ENCODE measurements at regions not wholly inside any gene's neighbourhood (a gene's known extent, or its start where the extent isn't known, plus 50 kb on each side); places are given as distances from the start of the nearest gene placed in this dataset.

DNA sequence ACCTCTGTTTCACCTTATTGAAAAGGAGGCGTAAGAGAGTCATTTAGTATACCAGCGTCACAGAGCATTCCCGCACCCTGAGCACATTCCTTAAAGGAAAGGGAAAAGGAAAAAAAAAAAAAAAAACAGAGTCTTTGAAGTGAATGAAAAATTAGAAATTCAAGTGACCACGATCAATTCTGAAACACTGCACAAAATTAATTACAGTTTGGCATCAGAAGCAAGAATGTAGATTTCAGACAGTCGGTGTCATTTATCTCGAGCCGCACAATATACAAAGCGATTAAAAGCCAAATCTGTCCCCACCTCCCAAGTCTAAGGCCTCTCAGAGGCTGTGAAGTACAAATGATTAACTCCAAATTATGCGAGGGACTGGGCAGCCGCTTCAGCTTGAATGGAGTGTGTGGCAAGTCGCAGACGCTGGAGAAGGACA, 173.7 kb upstream of the ZNF507 start:
- no peak overlapping the region for H3K27ac ChIP-seq
- no peak for TF ChIP-seq ZFX (IDR thresholded peaks at IDR 0.05; ENCODE audit: borderline replicate concordance)
- TF ChIP-seq, protein P1, sequence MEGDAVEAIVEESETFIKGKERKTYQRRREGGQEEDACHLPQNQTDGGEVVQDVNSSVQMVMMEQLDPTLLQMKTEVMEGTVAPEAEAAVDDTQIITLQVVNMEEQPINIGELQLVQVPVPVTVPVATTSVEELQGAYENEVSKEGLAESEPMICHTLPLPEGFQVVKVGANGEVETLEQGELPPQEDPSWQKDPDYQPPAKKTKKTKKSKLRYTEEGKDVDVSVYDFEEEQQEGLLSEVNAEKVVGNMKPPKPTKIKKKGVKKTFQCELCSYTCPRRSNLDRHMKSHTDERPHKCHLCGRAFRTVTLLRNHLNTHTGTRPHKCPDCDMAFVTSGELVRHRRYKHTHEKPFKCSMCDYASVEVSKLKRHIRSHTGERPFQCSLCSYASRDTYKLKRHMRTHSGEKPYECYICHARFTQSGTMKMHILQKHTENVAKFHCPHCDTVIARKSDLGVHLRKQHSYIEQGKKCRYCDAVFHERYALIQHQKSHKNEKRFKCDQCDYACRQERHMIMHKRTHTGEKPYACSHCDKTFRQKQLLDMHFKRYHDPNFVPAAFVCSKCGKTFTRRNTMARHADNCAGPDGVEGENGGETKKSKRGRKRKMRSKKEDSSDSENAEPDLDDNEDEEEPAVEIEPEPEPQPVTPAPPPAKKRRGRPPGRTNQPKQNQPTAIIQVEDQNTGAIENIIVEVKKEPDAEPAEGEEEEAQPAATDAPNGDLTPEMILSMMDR (IDR thresholded peaks at IDR 0.05) = no peak

DNA sequence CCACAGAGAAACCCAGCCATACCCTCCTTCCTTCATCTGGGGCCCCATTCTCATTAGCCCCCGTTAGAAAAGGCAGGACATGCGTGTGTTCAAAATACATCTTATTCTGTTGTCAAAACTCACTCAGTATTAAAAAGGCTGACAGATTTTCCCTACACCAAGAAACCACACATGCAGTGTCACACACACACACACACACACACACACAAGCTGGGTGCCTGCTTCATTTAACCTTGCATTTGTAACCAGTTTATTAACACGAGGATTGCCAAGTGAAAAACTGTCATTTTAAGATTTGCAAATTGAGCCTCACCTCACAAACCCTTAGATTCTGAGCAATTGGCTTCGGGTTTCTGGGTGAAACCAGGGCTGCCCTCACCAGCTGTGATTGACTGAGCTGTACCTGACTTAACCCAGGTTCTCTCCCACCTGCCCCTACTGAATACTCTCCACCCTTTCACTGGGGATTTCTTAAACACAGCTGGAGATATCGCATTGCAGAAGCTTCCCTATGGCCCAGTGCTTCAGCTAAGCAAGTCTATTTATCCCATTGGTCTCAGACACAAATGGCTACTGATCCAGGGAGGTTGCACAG, 172.7 kb upstream of the ZNF507 start:
- TF ChIP-seq, protein P1 (IDR thresholded peaks at IDR 0.05) = no peak
- TF ChIP-seq ZFX (IDR thresholded peaks at IDR 0.05; ENCODE audit: borderline replicate concordance) = no peak
- H3K27ac ChIP-seq = no peak overlapping the region

DNA sequence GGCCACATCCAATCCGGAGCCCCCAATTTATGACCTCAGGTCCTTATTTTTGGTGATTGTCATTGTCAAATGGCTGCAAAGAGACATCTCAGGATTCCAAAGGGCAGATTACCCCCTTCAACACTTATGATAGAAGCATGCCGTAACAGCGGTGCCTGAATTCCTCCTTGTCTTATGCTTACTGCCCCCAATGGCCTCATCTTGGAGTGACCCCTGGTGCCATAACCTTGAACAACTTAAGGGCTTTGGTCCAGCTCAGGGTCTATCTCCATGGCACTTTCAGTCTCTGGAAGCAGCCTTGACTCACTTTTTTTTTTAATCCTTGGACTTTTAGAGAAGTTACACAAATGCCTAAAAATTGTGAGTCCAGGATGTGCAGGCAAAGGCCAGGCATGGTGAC, 171.6 kb upstream of the ZNF507 start:
- no peak overlapping the region for H3K27ac ChIP-seq
- TF ChIP-seq, protein P1 (IDR thresholded peaks at IDR 0.05) = no peak
- no peak for TF ChIP-seq ZFX (IDR thresholded peaks at IDR 0.05; ENCODE audit: borderline replicate concordance)

DNA sequence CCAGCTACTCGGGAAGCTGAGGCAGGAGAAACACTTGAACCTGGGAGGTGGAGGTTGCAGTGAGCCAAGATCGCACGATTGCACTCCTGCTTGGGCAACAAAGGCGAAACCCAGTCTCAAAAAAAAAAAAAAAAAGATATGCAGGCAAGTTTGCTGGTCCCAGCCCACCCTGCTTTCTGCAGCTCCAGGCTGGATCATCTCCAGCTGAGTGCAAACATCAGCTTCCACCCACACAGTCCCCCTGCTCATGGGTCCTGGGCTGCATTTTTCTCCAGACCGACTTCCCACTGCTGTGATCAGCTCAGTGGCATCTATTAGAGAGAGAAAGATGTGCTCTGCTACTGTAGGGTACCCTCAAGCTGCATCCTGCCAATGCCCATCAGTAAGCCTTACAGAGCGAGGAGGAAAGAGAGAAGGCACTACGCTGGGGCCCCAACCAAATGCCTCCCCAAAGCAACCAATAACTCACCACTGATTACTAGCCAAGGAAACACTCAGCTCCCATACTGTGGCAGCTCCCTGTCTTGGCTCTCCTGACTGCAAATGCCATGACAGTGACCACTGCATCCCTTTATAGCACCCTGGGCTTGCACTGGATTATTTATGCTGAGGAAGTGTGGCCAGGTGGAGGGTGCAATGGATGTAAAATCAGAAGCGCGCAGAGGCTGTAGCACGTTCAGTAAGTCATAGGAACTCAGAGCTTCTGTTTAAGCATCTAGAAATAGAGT, 170.9 kb upstream of the ZNF507 start:
- H3K27ac ChIP-seq = no peak overlapping the region
- TF ChIP-seq ZFX (IDR thresholded peaks at IDR 0.05; ENCODE audit: borderline replicate concordance) = no peak
- TF ChIP-seq, protein P1 (IDR thresholded peaks at IDR 0.05) = no peak

DNA sequence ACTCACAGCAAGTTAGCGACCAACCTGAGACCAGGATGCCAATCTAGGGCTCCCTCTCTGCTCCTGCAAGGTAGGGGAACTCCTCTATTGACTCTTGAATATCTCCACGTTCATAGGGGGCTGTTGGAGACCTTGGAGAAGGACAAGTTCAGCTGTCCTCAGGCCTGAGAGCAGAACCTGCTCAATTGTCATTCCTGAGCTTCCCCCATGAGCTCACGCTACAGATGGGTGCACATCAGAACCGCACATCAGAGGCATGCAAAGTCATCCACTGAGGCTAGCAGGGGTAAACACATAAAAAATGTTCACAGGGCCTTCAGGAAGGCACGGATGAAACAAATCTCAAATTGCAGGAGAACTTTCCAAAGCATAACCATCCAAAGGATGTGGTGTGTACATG, 168.8 kb upstream of the ZNF507 start:
- TF ChIP-seq, protein P1 (IDR thresholded peaks at IDR 0.05) = no peak
- TF ChIP-seq ZFX (IDR thresholded peaks at IDR 0.05; ENCODE audit: borderline replicate concordance) = no peak
- no peak overlapping the region for H3K27ac ChIP-seq

DNA sequence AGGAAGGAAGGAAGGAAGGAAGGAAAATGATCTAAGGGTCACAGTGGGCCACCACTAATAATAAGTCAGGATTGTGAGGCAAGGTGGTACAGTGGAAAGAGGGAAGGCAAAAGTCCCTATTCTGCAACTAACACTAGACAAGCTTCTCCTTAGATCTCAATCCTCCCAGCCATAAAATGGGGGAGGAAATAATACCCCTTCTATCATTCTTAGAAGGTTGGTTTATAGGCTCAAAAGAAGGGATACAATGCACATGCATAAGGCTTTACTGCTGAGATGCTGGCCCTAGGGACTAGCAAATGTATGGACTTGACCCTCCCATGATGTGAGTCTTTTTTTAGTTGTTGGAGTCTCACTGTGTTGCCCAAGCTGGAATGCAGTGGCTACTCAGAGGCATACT, 167.7 kb upstream of the ZNF507 start:
- TF ChIP-seq, protein P1 (IDR thresholded peaks at IDR 0.05) = no peak
- TF ChIP-seq ZFX (IDR thresholded peaks at IDR 0.05; ENCODE audit: borderline replicate concordance) = no peak
- H3K27ac ChIP-seq = no peak overlapping the region

DNA sequence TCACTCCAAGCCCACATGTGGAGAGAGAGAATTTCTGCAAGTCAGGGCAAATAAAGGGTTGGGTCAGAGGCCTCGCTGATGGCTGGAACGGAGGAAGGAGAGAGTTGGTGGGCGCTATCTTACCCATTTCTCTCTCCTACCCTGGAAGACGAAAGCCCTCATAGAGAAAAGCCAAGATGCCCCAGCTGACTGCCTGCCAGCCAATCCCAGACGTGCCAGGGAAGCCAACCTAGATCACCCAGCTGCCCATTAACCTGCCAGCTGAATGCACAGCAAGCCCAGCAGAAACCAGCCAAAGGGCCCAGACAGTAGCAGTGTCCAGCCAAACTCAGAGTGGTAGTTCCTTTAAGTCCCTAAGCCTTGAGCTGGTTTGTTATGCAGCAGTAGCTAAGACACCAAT, 167.0 kb upstream of the ZNF507 start:
- TF ChIP-seq, protein P1 (IDR thresholded peaks at IDR 0.05) = no peak
- H3K27ac ChIP-seq = no peak overlapping the region
